HG02981 (cell line): ENCODE measurements at regions not wholly inside any gene's neighbourhood (a gene's known extent, or its start where the extent isn't known, plus 50 kb on each side); places are given as distances from the start of the nearest gene placed in this dataset.

Experiments used
- ATAC-seq: cut with Tn5 transposase; IDR thresholded peaks from one replicate; pipeline ENCODE4 v1.9.1; 2021; ENCODE audit warnings: mild to moderate bottlenecking, moderate library complexity; ENCODE audit not compliant: unreplicated experiment

GRCh38 chr2:7452110-7452876, 535.1 kb downstream of the RNF144A start:
- ATAC-seq, result no peak

- no peak for ATAC-seq
Observed at GRCh38 chr2:7454592-7454991, 537.4 kb downstream of the RNF144A start.

GRCh38 chr2:7456762-7457161, 539.5 kb downstream of the RNF144A start:
- no peak for ATAC-seq

- no peak for ATAC-seq
Observed at GRCh38 chr2:7458066-7458465, 540.9 kb downstream of the RNF144A start.

GRCh38 chr2:7467782-7468447, 550.7 kb downstream of the RNF144A start:
- no peak for ATAC-seq

- ATAC-seq, result no peak
Observed at GRCh38 chr2:7468448-7468828, 551.2 kb downstream of the RNF144A start.

- no peak for ATAC-seq
Observed at GRCh38 chr2:7468955-7469354, 551.7 kb downstream of the RNF144A start.

GRCh38 chr2:7471185-7471584, 554.0 kb downstream of the RNF144A start:
- no peak for ATAC-seq

- ATAC-seq, result no peak
Observed at GRCh38 chr2:7472465-7472864, 555.3 kb downstream of the RNF144A start.

GRCh38 chr2:7473135-7473771, 556.0 kb downstream of the RNF144A start:
- no peak for ATAC-seq

- ATAC-seq, result no peak
Observed at GRCh38 chr2:7476371-7476770, 559.2 kb downstream of the RNF144A start.

- no peak for ATAC-seq
Observed at GRCh38 chr2:7479603-7480002, 562.4 kb downstream of the RNF144A start.

GRCh38 chr2:7480431-7480830, 563.2 kb downstream of the RNF144A start:
- no peak for ATAC-seq

GRCh38 chr2:7490672-7491071, 573.5 kb downstream of the RNF144A start:
- ATAC-seq, result no peak

- no peak for ATAC-seq
Observed at GRCh38 chr2:7492719-7493118, 575.5 kb downstream of the RNF144A start.

- no peak for ATAC-seq
Observed at GRCh38 chr2:7497178-7497577, 580.0 kb downstream of the RNF144A start.

- ATAC-seq, result no peak
Observed at GRCh38 chr2:7499018-7499417, 581.8 kb downstream of the RNF144A start.

GRCh38 chr2:7502336-7502735, 585.1 kb downstream of the RNF144A start:
- ATAC-seq, result no peak

GRCh38 chr2:7508296-7508943, 591.2 kb downstream of the RNF144A start:
- ATAC-seq, result no peak

GRCh38 chr2:7510353-7510752, 593.1 kb downstream of the RNF144A start:
- ATAC-seq, result no peak

GRCh38 chr2:7513834-7514233, 596.6 kb downstream of the RNF144A start:
- no peak for ATAC-seq

- ATAC-seq, result no peak
Observed at GRCh38 chr2:7515327-7515726, 598.1 kb downstream of the RNF144A start.
